Gastrocnemius medialis (tissue), 4 donors: ENCODE measurements at regions not wholly inside any gene's neighbourhood (a gene's known extent, or its start where the extent isn't known, plus 50 kb on each side); places are given as distances from the start of the nearest gene placed in this dataset.

Experiments
- ATAC-seq, 2 donors: fragments of 150-250 bp; one replicate each; pipeline ENCODE4 v1.9.1; 2016
- DNase-seq, 2 donors: peaks; one replicate each; pipeline ENCODE4 v3.0.0-alpha.2; 2019
- H3K27ac ChIP-seq, 4 donors: fragments of 200-600 bp; sonication (generic); 1 replicate in 1 of 4; 2 replicates in 3 of 4; pipeline ENCODE4 v1.5.1; 2016 to 2018; ENCODE audit warnings: mild to moderate bottlenecking in 2 of 4, moderate library complexity in 1 of 4
- H3K27me3 ChIP-seq, 3 donors: fragments of 200-600 bp; sonication (generic) in 2 of 3; 1 replicate in 1 of 3; 2 replicates in 2 of 3; pipeline versions ENCODE4 v1.5.1 to v1.6.0; 2016 to 2019; ENCODE audit warnings: mild to moderate bottlenecking in 1 of 3, moderate library complexity in 1 of 3
- H3K36me3 ChIP-seq, 2 donors: fragments of 200-600 bp; sonication (generic) in 1 of 2; one replicate each; pipeline ENCODE4 v1.5.1; 2017 to 2018
- H3K4me1 ChIP-seq, 2 donors: fragments of 200-600 bp; sonication (generic) in 1 of 2; one replicate each; pipeline ENCODE4 v1.5.1; 2016 to 2017; ENCODE audit warnings: mild to moderate bottlenecking in 2 of 2
- H3K4me3 ChIP-seq, 4 donors: fragments of 200-600 bp; sonication (generic) in 3 of 4; 1 replicate in 1 of 4; 2 replicates in 3 of 4; pipeline ENCODE4 v1.5.1; 2016 to 2019; ENCODE audit warnings: mild to moderate bottlenecking in 2 of 4
- H3K9me3 ChIP-seq, 3 donors: fragments of 200-600 bp; sonication (generic) in 2 of 3; 1 replicate in 1 of 3; 2 replicates in 2 of 3; pipeline ENCODE4 v1.5.1; 2016 to 2019
- CTCF ChIP-seq, 5 experiments: fragments of 450-650 bp in 3 of 5; fragments of 200-600 bp in 2 of 5; sonication (generic) in 2 of 5; IDR thresholded peaks in 4 of 5; conservative IDR thresholded peaks in 1 of 5; 1 replicate in 4 of 5; 2 replicates in 1 of 5; pipeline ENCODE4 v1.5.1; 2016 to 2019; ENCODE audit warnings: antibody characterized with exemption in 5 of 5, mild to moderate bottlenecking in 3 of 5, moderate library complexity in 3 of 5
- POLR2A ChIP-seq, 2 donors: fragments of 450-650 bp; IDR thresholded peaks; one replicate each; pipeline ENCODE4 v1.6.1; 2017; ENCODE audit warnings: antibody characterized with exemption in 2 of 2, mild to moderate bottlenecking in 2 of 2, moderate library complexity in 2 of 2
- in situ Hi-C, 4 donors: fragments of 200-750 bp; cut with MboI; loops; one replicate each; pipeline versions ENCODE4 v1.15.0 to v1.8.0; 2017; ENCODE audit warnings: low sequenced_read_pairs in 4 of 4
- intact Hi-C: fragments of 100-400 bp; cut with DNase I; formaldehyde crosslinking; loops from one replicate; pipeline ENCODE4 v1.15.1; 2023; ENCODE audit warnings: low total_unique reads

- Histone ChIP-seq H3K27ac (no peak overlapping the region), H3K4me1 (no peaks in the 10 kb centered on the region), H3K9me3 (no peaks in the 10 kb centered on the region), H3K27me3 (no peaks in the 10 kb centered on the region), H3K36me3 (no peaks in the 10 kb centered on the region), H3K4me3 (no peak overlapping the region)
- TF ChIP-seq POLR2A (IDR thresholded peaks at IDR 0.05), result no peak
- no peak for TF ChIP-seq CTCF (IDR thresholded peaks at IDR 0.05 in 4 of 5, conservative IDR thresholded peaks at IDR 0.05 in 1 of 5)
- in situ Hi-C loops (no loop called here), intact Hi-C loops (no loop called here)
- DNase-seq (no peak), ATAC-seq (no peak)
Measured at GRCh38 chr4:95619525-95620443, 71.0 kb upstream of the UNC5C start.

- intact Hi-C loops (no loop called here), in situ Hi-C loops (no loop called here)
- ATAC-seq (no peak), DNase-seq (no peak)
- H3K4me1 ChIP-seq, result no peaks in the 10 kb centered on the region
- no peak overlapping the region for H3K4me3 ChIP-seq
- H3K27me3 ChIP-seq, result no peaks in the 10 kb centered on the region
- no peak overlapping the region for H3K27ac ChIP-seq
- H3K9me3 ChIP-seq, result no peaks in the 10 kb centered on the region
- no peaks in the 10 kb centered on the region for H3K36me3 ChIP-seq
- TF ChIP-seq CTCF (IDR thresholded peaks at IDR 0.05 in 4 of 5, conservative IDR thresholded peaks at IDR 0.05 in 1 of 5), result no peak
- TF ChIP-seq POLR2A (IDR thresholded peaks at IDR 0.05), result no peak
Measured at GRCh38 chr4:95614684-95615205, 66.0 kb upstream of the UNC5C start.

- Histone ChIP-seq H3K27ac (no peak overlapping the region), H3K4me3 (no peak overlapping the region), H3K9me3 (no peaks in the 10 kb centered on the region), H3K27me3 (no peaks in the 10 kb centered on the region), H3K4me1 (no peaks in the 10 kb centered on the region), H3K36me3 (no peaks in the 10 kb centered on the region)
- ATAC-seq (no peak), DNase-seq (no peak)
- in situ Hi-C loops, result no loop called here
- intact Hi-C loops, result no loop called here
- no peak for TF ChIP-seq CTCF (IDR thresholded peaks at IDR 0.05 in 4 of 5, conservative IDR thresholded peaks at IDR 0.05 in 1 of 5)
- no peak for TF ChIP-seq POLR2A (IDR thresholded peaks at IDR 0.05)
Measured at GRCh38 chr4:95610061-95610569, 61.3 kb upstream of the UNC5C start.

- H3K27me3 ChIP-seq, result no peaks in the 10 kb centered on the region
- no peaks in the 10 kb centered on the region for H3K4me1 ChIP-seq
- in situ Hi-C loops, result no loop called here
- H3K27ac ChIP-seq, result no peak overlapping the region
- intact Hi-C loops, result no loop called here
- DNase-seq (no peak), ATAC-seq (no peak)
- no peak overlapping the region for H3K4me3 ChIP-seq
- no peaks in the 10 kb centered on the region for H3K9me3 ChIP-seq
- H3K36me3 ChIP-seq, result no peaks in the 10 kb centered on the region
- no peak for TF ChIP-seq POLR2A (IDR thresholded peaks at IDR 0.05)
- TF ChIP-seq CTCF (IDR thresholded peaks at IDR 0.05 in 4 of 5, conservative IDR thresholded peaks at IDR 0.05 in 1 of 5), result no peak
Measured at GRCh38 chr4:95606739-95607138, 58.0 kb upstream of the UNC5C start.
